Hepatocyte (in vitro differentiated cells): ENCODE measurements at regions not wholly inside any gene's neighbourhood (a gene's known extent, or its start where the extent isn't known, plus 50 kb on each side); places are given as distances from the start of the nearest gene placed in this dataset.

Source experiments
- CTCF ChIP-seq: fragments of 200-600 bp; sonication (generic); IDR thresholded peaks from 2 replicates; pipeline ENCODE4 v1.5.1; 2016; ENCODE audit warnings: antibody characterized with exemption, mild to moderate bottlenecking; ENCODE audit not compliant: poor library complexity
- EZH2 ChIP-seq: fragments of 200-600 bp; sonication (generic); IDR thresholded peaks from 2 replicates; pipeline ENCODE4 v1.6.1; 2016; ENCODE audit warnings: antibody characterized with exemption, mild to moderate bottlenecking, borderline replicate concordance

- TF ChIP-seq CTCF (no peak), EZH2 (no peak)
Measured at GRCh38 chr17:77618173-77618572, 340.3 kb upstream of the TNRC6C start.
